ENCODE measurements at regions not wholly inside any gene's neighbourhood (a gene's known extent, or its start where the extent isn't known, plus 50 kb on each side); places are given as distances from the start of the nearest gene placed in this dataset.

GRCh38 chr14:82913396-82913795 lies 1379.7 kb upstream of the SEL1L start:
- ChIA-PET POLR2A (no interaction called here), CTCF (no interaction called here)
- H3K27ac ChIP-seq (ENCODE audit: low read length), result no peak overlapping the region
- intact Hi-C loops (cut with micrococcal nuclease; ENCODE audit: unreplicated experiment) (no loop called here), in situ Hi-C loops (cut with HindIII; ENCODE audit: low pct_unique_long_range_greater_than_20kb, low sequenced_read_pairs) (no loop called here)
- no peak for DNase-seq (ENCODE audit: low read depth, low spot score)
- H3K4me3 ChIP-seq (ENCODE audit: low read depth in 2 of 2, low read length in 2 of 2), result no peak overlapping the region
- H3K4me1 ChIP-seq (ENCODE audit: control insufficient read depth, insufficient read depth, low read length), result no peaks in the 10 kb centered on the region
- ATAC-seq, result no peak
- H3K36me3 ChIP-seq (ENCODE audit: control insufficient read depth, insufficient read depth, low read length), result no peaks in the 10 kb centered on the region
- no TSS peak for BruUV-seq (replicated peaks)
- no peak for TF ChIP-seq CTCF (IDR thresholded peaks at IDR 0.05)
- TF ChIP-seq REST (IDR thresholded peaks at IDR 0.05; ENCODE audit: insufficient read depth in 1 of 2, low read depth in 2 of 2, low read length in 1 of 2), result no peak
- no peak for TF ChIP-seq TCF7L2 (IDR thresholded peaks at IDR 0.05; ENCODE audit: low read depth, low read length)
- TF ChIP-seq SIN3A (IDR thresholded peaks at IDR 0.05; ENCODE audit: borderline replicate concordance, insufficient read depth, low read depth, low read length), result no peak
- no peak for TF ChIP-seq POLR2AphosphoS5 (IDR thresholded peaks at IDR 0.05; ENCODE audit: low read depth, low read length)
- no peaks in the 10 kb centered on the region for H3K27me3 ChIP-seq (ENCODE audit: control insufficient read depth, insufficient read depth, low read length)
- H3K9me3 ChIP-seq (ENCODE audit: control insufficient read depth, insufficient read depth, low read depth, low read length), result no peaks in the 10 kb centered on the region

- no peak for ATAC-seq
- POLR2A ChIA-PET, result no interaction called here
Observed at GRCh38 chr14:82915381-82915780, 1381.7 kb upstream of the SEL1L start.

More at GRCh38 chr14:82915381-82915780, 1381.7 kb upstream of the SEL1L start:
- TF ChIP-seq CTCF (IDR thresholded peaks at IDR 0.05) (no peak), SIN3A (IDR thresholded peaks at IDR 0.05; ENCODE audit: borderline replicate concordance, insufficient read depth, low read depth, low read length) (no peak)
- no TSS peak for BruUV-seq (replicated peaks)
- no peak overlapping the region for H3K27ac ChIP-seq (ENCODE audit: low read length)
- CTCF ChIA-PET, result no interaction called here
- DNase-seq (ENCODE audit: low read depth, low spot score), result no peak
- H3K9me3 ChIP-seq (ENCODE audit: control insufficient read depth, insufficient read depth, low read depth, low read length), result no peaks in the 10 kb centered on the region
- in situ Hi-C loops (cut with HindIII; ENCODE audit: low pct_unique_long_range_greater_than_20kb, low sequenced_read_pairs) (no loop called here), intact Hi-C loops (cut with micrococcal nuclease; ENCODE audit: unreplicated experiment) (no loop called here)
- H3K27me3 ChIP-seq (ENCODE audit: control insufficient read depth, insufficient read depth, low read length), result no peaks in the 10 kb centered on the region
- H3K36me3 ChIP-seq (ENCODE audit: control insufficient read depth, insufficient read depth, low read length), result no peaks in the 10 kb centered on the region
- H3K4me1 ChIP-seq (ENCODE audit: control insufficient read depth, insufficient read depth, low read length), result no peaks in the 10 kb centered on the region
- H3K4me3 ChIP-seq (ENCODE audit: low read depth in 2 of 2, low read length in 2 of 2), result no peak overlapping the region
